ENCODE measurements at regions not wholly inside any gene's neighbourhood (a gene's known extent, or its start where the extent isn't known, plus 50 kb on each side); places are given as distances from the start of the nearest gene placed in this dataset.

DNA sequence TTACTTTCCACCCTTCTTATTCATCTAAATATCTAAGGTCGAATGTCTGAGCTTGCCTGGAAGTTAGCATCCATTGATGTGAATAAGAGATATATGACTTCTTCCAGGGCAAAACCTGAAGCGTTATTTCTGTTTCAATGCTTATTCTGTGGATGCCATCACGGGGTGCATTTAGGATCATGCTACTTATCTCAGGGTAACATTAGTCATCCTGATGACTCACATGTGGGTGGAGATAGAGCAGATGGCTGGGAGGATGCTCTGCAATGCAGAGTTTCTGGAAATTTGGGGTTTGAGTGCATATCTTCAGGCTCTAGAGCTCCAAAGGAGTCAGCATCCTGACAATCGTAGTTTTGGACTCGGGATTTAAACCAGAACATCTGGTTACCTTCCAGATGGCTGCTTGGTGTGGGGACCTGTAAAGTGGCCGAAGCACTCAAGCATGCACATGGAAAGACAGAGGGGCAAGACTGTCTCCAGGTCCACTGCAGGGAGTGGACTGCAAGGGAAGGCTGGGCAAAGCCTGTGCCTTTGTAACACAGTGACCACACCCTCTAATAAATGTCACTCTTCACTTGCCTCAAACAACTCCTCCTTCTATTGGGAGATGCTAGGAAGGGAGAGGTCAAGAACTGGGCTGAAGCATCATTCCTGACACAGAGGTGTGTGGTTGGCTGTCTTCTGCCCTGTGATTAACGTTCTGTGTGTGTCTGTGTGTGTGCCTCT is 175.2 kb upstream of the SALL1 start:
- H3K36me3 ChIP-seq (replicated peaks in 1 of 2; ENCODE audit: control insufficient read depth in 1 of 2, insufficient read depth in 2 of 2, low read length in 2 of 2): no peaks in the 10 kb centered on the region
- no peak for DNase-seq (ENCODE audit: low spot score)
- no peaks in the 10 kb centered on the region for H3K4me1 ChIP-seq (ENCODE audit: insufficient read depth, low read length)
- H3K9me3 ChIP-seq (ENCODE audit: low read length): no peaks in the 10 kb centered on the region
- in situ Hi-C loops (cut with HindIII; ENCODE audit: extremely low pct_ligation_motif_present, low pct_unique_long_range_greater_than_20kb) (no loop called here), intact Hi-C loops (cut with micrococcal nuclease; ENCODE audit: unreplicated experiment) (no loop called here)
- WGBS (ENCODE audit: low lambda C conversion rate): 9% methylated on average over 7 of the region's 7 CpGs
- ChIA-PET POLR2A (no interaction called here), CTCF (ENCODE audit: low intra/inter-chr PET ratio, low total read pairs) (no interaction called here)
- 0 out of 5 replicates have a peak, but pooled peaks cover 0 to under 1% of the 10 kb centered on the region in 2 experiments for H3K27me3 ChIP-seq (ENCODE audit: control insufficient read depth in 1 of 2, insufficient read depth in 2 of 2, low read length in 2 of 2)
- no peak overlapping the region for H3K9ac ChIP-seq (ENCODE audit: insufficient read depth, low read depth, low read length)
- no peak for FAIRE-seq
- no peak overlapping the region for H3K4me2 ChIP-seq (ENCODE audit: low read depth, low read length)
- H3K4me3 ChIP-seq (replicated peaks in 1 of 3; ENCODE audit: insufficient read depth in 1 of 3, low read depth in 2 of 3, low read length in 3 of 3): no peak overlapping the region
- H2AFZ ChIP-seq (ENCODE audit: low read length): no peak overlapping the region
- ATAC-seq: no peak
- H4K20me1 ChIP-seq (ENCODE audit: insufficient read depth, low read length): no peaks in the 10 kb centered on the region
- BruUV-seq (replicated peaks): no TSS peak
- H3K27ac ChIP-seq (ENCODE audit: extremely low read length, insufficient read depth, low read length): no peak overlapping the region
- TF ChIP-seq POLR2AphosphoS2 (IDR thresholded peaks at IDR 0.05; ENCODE audit: low read depth, low read length) (no peak), FOSL2 (CRISPR knock-in tag; IDR thresholded peaks at IDR 0.05) (peak; percentile 41)
- TF ChIP-seq, protein P1, sequence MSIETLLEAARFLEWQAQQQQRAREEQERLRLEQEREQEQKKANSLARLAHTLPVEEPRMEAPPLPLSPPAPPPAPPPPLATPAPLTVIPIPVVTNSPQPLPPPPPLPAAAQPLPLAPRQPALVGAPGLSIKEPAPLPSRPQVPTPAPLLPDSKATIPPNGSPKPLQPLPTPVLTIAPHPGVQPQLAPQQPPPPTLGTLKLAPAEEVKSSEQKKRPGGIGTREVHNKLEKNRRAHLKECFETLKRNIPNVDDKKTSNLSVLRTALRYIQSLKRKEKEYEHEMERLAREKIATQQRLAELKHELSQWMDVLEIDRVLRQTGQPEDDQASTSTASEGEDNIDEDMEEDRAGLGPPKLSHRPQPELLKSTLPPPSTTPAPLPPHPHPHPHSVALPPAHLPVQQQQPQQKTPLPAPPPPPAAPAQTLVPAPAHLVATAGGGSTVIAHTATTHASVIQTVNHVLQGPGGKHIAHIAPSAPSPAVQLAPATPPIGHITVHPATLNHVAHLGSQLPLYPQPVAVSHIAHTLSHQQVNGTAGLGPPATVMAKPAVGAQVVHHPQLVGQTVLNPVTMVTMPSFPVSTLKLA (IDR thresholded peaks at IDR 0.05): peak; percentile 59
- H3K79me2 ChIP-seq (ENCODE audit: insufficient read depth, low read length): no peaks in the 10 kb centered on the region

DNA sequence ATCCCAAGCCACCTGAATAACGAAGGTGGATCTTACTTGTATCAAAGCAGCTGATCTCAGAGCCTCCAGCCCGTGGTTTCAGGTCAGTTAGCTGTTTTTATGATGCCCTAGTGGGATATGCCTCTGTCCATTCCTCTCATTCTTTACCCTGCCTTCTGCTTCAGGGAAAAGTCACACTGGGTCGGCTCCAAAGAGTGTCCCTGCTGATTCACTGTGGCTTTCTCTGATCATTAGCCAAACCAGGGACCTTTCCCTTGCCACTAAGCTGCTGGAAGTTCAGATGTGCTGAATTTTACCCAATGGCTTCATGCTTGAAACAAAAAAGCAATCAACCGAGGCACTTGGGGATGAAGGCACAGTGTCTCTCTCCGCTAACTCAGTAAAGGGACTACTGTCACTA is 170.2 kb upstream of the SALL1 start:
- no peak overlapping the region for H2AFZ ChIP-seq (ENCODE audit: low read length)
- ATAC-seq: no peak
- WGBS (ENCODE audit: low lambda C conversion rate): 16% methylated on average over 5 of the region's 5 CpGs
- H3K4me1 ChIP-seq (ENCODE audit: insufficient read depth, low read length): no peaks in the 10 kb centered on the region
- ChIA-PET CTCF (ENCODE audit: low intra/inter-chr PET ratio, low total read pairs) (no interaction called here), POLR2A (no interaction called here)
- FAIRE-seq: no peak
- 0 out of 5 replicates have a peak, but pooled peaks cover 0 to 5% of the 10 kb centered on the region in 2 experiments for H3K27me3 ChIP-seq (ENCODE audit: control insufficient read depth in 1 of 2, insufficient read depth in 2 of 2, low read length in 2 of 2)
- in situ Hi-C loops (cut with HindIII; ENCODE audit: extremely low pct_ligation_motif_present, low pct_unique_long_range_greater_than_20kb): no loop called here
- no peak overlapping the region for H3K27ac ChIP-seq (ENCODE audit: extremely low read length, insufficient read depth, low read length)
- H3K9ac ChIP-seq (ENCODE audit: insufficient read depth, low read depth, low read length): no peak overlapping the region
- H3K9me3 ChIP-seq (ENCODE audit: low read length): no peaks in the 10 kb centered on the region
- intact Hi-C loops (cut with micrococcal nuclease; ENCODE audit: unreplicated experiment): no loop called here
- DNase-seq (ENCODE audit: low spot score): no peak
- no peak overlapping the region for H3K4me2 ChIP-seq (ENCODE audit: low read depth, low read length)
- H3K4me3 ChIP-seq (replicated peaks in 1 of 3; ENCODE audit: insufficient read depth in 1 of 3, low read depth in 2 of 3, low read length in 3 of 3): no peak overlapping the region
- no TSS peak for BruUV-seq (replicated peaks)
- no peaks in the 10 kb centered on the region for H3K79me2 ChIP-seq (ENCODE audit: insufficient read depth, low read length)
- no peaks in the 10 kb centered on the region for H4K20me1 ChIP-seq (ENCODE audit: insufficient read depth, low read length)
- no peaks in the 10 kb centered on the region for H3K36me3 ChIP-seq (replicated peaks in 1 of 2; ENCODE audit: control insufficient read depth in 1 of 2, insufficient read depth in 2 of 2, low read length in 2 of 2)
- TF ChIP-seq SNAPC2 (CRISPR knock-in tag; IDR thresholded peaks at IDR 0.05) (no peak), CC2D1A (CRISPR knock-in tag; IDR thresholded peaks at IDR 0.05) (no peak), ZNF563 (CRISPR knock-in tag; IDR thresholded peaks at IDR 0.05) (no peak), ZGPAT (CRISPR knock-in tag; IDR thresholded peaks at IDR 0.05) (no peak), NFIB (CRISPR knock-in tag; IDR thresholded peaks at IDR 0.05; ENCODE audit: borderline replicate concordance) (no peak), KMT2A (CRISPR knock-in tag; IDR thresholded peaks at IDR 0.05) (no peak), ZNF678 (CRISPR knock-in tag; IDR thresholded peaks at IDR 0.05) (no peak), PPARG (CRISPR knock-in tag; conservative IDR thresholded peaks at IDR 0.05) (no peak)
- TF ChIP-seq, protein P2, sequence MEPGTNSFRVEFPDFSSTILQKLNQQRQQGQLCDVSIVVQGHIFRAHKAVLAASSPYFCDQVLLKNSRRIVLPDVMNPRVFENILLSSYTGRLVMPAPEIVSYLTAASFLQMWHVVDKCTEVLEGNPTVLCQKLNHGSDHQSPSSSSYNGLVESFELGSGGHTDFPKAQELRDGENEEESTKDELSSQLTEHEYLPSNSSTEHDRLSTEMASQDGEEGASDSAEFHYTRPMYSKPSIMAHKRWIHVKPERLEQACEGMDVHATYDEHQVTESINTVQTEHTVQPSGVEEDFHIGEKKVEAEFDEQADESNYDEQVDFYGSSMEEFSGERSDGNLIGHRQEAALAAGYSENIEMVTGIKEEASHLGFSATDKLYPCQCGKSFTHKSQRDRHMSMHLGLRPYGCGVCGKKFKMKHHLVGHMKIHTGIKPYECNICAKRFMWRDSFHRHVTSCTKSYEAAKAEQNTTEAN (CRISPR knock-in tag; conservative IDR thresholded peaks at IDR 0.05): no peak
- TF ChIP-seq, protein P3, sequence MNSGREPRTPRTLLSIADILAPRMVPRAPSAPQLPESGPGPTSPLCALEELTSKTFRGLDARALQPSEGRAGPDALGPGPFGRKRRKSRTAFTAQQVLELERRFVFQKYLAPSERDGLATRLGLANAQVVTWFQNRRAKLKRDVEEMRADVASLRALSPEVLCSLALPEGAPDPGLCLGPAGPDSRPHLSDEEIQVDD (CRISPR knock-in tag; IDR thresholded peaks at IDR 0.05; ENCODE audit: borderline replicate concordance): no peak
